ENCODE measurements at regions not wholly inside any gene's neighbourhood (a gene's known extent, or its start where the extent isn't known, plus 50 kb on each side); places are given as distances from the start of the nearest gene placed in this dataset.
"Not testable (repeated sequence)": the region's sequence is repeated elsewhere in the genome, so short reads cannot be mapped to it uniquely, and the experiment has no call there.

GRCh38 chr13:82467626-82468025, 1414.6 kb downstream of the SLITRK1 start:
- TF ChIP-seq CTCF (conservative IDR thresholded peaks at IDR 0.05; ENCODE audit: low read depth, low read length) = no peak
- H3K4me1 ChIP-seq (ENCODE audit: low read depth, poor library complexity, severe bottlenecking) = no peaks in the 10 kb centered on the region
- H3K4me2 ChIP-seq = no peak overlapping the region
- H3K79me2 ChIP-seq (ENCODE audit: insufficient read depth, low read depth) = no peaks in the 10 kb centered on the region
- H3K36me3 ChIP-seq (ENCODE audit: insufficient read depth) = no peaks in the 10 kb centered on the region
- H3K4me3 ChIP-seq (IDR thresholded peaks at IDR 0.05; ENCODE audit: insufficient read depth, low read depth, low read length) = no peak overlapping the region
- H3K9ac ChIP-seq = no peak overlapping the region
- no peaks in the 10 kb centered on the region for H3K27me3 ChIP-seq (ENCODE audit: insufficient read depth, low read depth)
- H4K20me1 ChIP-seq (ENCODE audit: insufficient read depth) = no peaks in the 10 kb centered on the region
- H3K27ac ChIP-seq = no peak overlapping the region
- no peak overlapping the region for H2AFZ ChIP-seq (ENCODE audit: low read depth)

GRCh38 chr13:82459575-82459974, 1422.7 kb downstream of the SLITRK1 start:
- not testable (repeated sequence) for H3K9ac ChIP-seq; H3K36me3 ChIP-seq (ENCODE audit: insufficient read depth); H3K4me2 ChIP-seq; H3K27me3 ChIP-seq (ENCODE audit: insufficient read depth, low read depth); H3K27ac ChIP-seq; H3K79me2 ChIP-seq (ENCODE audit: insufficient read depth, low read depth); H3K4me1 ChIP-seq (ENCODE audit: low read depth, poor library complexity, severe bottlenecking); H4K20me1 ChIP-seq (ENCODE audit: insufficient read depth); H3K4me3 ChIP-seq (IDR thresholded peaks at IDR 0.05; ENCODE audit: insufficient read depth, low read depth, low read length); H2AFZ ChIP-seq (ENCODE audit: low read depth)

- H3K79me2 ChIP-seq (ENCODE audit: insufficient read depth, low read depth) = no peaks in the 10 kb centered on the region
- no peak overlapping the region for H2AFZ ChIP-seq (ENCODE audit: low read depth)
- TF ChIP-seq CTCF (conservative IDR thresholded peaks at IDR 0.05; ENCODE audit: low read depth, low read length) = no peak
- H3K9ac ChIP-seq = no peak overlapping the region
- no peaks in the 10 kb centered on the region for H3K4me1 ChIP-seq (ENCODE audit: low read depth, poor library complexity, severe bottlenecking)
- H3K36me3 ChIP-seq (ENCODE audit: insufficient read depth) = no peaks in the 10 kb centered on the region
- H3K4me2 ChIP-seq = no peak overlapping the region
- no peaks in the 10 kb centered on the region for H3K27me3 ChIP-seq (ENCODE audit: insufficient read depth, low read depth)
- no peak overlapping the region for H3K4me3 ChIP-seq (IDR thresholded peaks at IDR 0.05; ENCODE audit: insufficient read depth, low read depth, low read length)
- H4K20me1 ChIP-seq (ENCODE audit: insufficient read depth) = no peaks in the 10 kb centered on the region
- H3K27ac ChIP-seq = no peak overlapping the region
Observed at GRCh38 chr13:82458169-82458568, 1424.1 kb downstream of the SLITRK1 start.

GRCh38 chr13:82457548-82457947, 1424.7 kb downstream of the SLITRK1 start:
- H3K27ac ChIP-seq; H2AFZ ChIP-seq (ENCODE audit: low read depth): not testable (repeated sequence)

GRCh38 chr13:82447416-82448077, 1434.7 kb downstream of the SLITRK1 start:
- H3K9ac ChIP-seq = no peak overlapping the region
- H3K4me3 ChIP-seq (IDR thresholded peaks at IDR 0.05; ENCODE audit: insufficient read depth, low read depth, low read length) = no peak overlapping the region
- no peak overlapping the region for H3K4me2 ChIP-seq
- H3K27me3 ChIP-seq (ENCODE audit: insufficient read depth, low read depth) = no peaks in the 10 kb centered on the region
- no peaks in the 10 kb centered on the region for H3K4me1 ChIP-seq (ENCODE audit: low read depth, poor library complexity, severe bottlenecking)
- H4K20me1 ChIP-seq (ENCODE audit: insufficient read depth) = no peaks in the 10 kb centered on the region
- H3K36me3 ChIP-seq (ENCODE audit: insufficient read depth) = no peaks in the 10 kb centered on the region
- H2AFZ ChIP-seq (ENCODE audit: low read depth) = no peak overlapping the region
- no peak overlapping the region for H3K27ac ChIP-seq
- TF ChIP-seq CTCF (conservative IDR thresholded peaks at IDR 0.05; ENCODE audit: low read depth, low read length) = no peak
- no peaks in the 10 kb centered on the region for H3K79me2 ChIP-seq (ENCODE audit: insufficient read depth, low read depth)

More at GRCh38 chr13:82457548-82457947, 1424.7 kb downstream of the SLITRK1 start:
- not testable (repeated sequence) for H3K4me2 ChIP-seq; H3K27me3 ChIP-seq (ENCODE audit: insufficient read depth, low read depth); H3K4me3 ChIP-seq (IDR thresholded peaks at IDR 0.05; ENCODE audit: insufficient read depth, low read depth, low read length); H3K79me2 ChIP-seq (ENCODE audit: insufficient read depth, low read depth); H3K4me1 ChIP-seq (ENCODE audit: low read depth, poor library complexity, severe bottlenecking); H3K9ac ChIP-seq; H4K20me1 ChIP-seq (ENCODE audit: insufficient read depth); H3K36me3 ChIP-seq (ENCODE audit: insufficient read depth)

Data from KMS-11 (cell line).